Fibroblast of villous mesenchyme (primary cell): ENCODE measurements at regions not wholly inside any gene's neighbourhood (a gene's known extent, or its start where the extent isn't known, plus 50 kb on each side); places are given as distances from the start of the nearest gene placed in this dataset.

Source experiments
- DNase-seq: peaks from one replicate; pipeline ENCODE4 v3.0.0-alpha.2; 2010; ENCODE audit warnings: low read depth
- H3K4me3 ChIP-seq: 2 replicates; pipeline ENCODE4 v1.5.1; 2011; ENCODE audit warnings: low read depth, mild to moderate bottlenecking, low read length
- TF ChIP-seq, protein P1 (sequence below): IDR thresholded peaks from 2 replicates; pipeline ENCODE4 v1.5.1; 2012; ENCODE audit warnings: low read depth, mild to moderate bottlenecking, low read length; ENCODE audit not compliant: insufficient read depth

DNA sequence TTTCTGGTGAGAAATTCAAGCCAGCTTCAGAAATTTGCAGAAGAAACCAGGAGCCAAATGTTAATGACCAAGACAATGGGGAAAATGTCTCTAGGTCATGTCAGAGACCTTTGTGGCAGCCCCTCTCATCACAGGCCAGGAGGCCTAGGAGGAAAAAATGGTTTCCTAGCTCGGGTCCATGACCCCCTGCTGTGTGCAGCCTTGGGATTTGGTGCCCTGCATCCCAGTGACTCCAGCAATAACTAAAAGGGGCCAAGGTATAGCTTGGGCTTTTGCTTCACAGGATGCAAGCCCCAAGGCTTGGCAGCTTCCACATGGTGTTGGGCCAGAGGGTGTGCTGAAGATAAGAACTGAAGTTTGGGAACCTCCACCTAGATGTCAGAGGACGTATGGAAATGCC is 814.7 kb upstream of the SLIT2 start:
- TF ChIP-seq, protein P1, sequence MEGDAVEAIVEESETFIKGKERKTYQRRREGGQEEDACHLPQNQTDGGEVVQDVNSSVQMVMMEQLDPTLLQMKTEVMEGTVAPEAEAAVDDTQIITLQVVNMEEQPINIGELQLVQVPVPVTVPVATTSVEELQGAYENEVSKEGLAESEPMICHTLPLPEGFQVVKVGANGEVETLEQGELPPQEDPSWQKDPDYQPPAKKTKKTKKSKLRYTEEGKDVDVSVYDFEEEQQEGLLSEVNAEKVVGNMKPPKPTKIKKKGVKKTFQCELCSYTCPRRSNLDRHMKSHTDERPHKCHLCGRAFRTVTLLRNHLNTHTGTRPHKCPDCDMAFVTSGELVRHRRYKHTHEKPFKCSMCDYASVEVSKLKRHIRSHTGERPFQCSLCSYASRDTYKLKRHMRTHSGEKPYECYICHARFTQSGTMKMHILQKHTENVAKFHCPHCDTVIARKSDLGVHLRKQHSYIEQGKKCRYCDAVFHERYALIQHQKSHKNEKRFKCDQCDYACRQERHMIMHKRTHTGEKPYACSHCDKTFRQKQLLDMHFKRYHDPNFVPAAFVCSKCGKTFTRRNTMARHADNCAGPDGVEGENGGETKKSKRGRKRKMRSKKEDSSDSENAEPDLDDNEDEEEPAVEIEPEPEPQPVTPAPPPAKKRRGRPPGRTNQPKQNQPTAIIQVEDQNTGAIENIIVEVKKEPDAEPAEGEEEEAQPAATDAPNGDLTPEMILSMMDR = no peak
- no peak for DNase-seq
- H3K4me3 ChIP-seq = no peak overlapping the region

DNA sequence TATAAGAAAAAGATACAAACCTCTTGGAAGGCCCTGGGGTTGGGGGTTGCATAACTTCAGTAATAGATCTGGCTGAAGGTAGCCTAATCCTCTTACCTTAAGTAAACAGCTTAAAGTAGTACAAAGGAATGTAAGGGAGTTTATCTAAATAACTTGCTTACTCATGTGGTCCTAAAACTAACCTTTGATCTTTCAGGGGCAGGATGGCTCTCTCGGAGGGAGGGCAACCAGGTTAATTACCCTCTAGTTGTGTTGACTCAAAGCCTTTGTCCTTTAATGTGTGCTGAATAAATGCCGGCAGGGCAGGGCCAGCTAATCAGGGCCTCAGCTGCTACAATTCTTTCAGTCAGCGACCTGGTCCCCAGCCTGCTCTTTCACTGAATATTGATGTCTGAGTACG is 822.0 kb upstream of the SLIT2 start:
- no peak for DNase-seq
- TF ChIP-seq, protein P1 = no peak

DNA sequence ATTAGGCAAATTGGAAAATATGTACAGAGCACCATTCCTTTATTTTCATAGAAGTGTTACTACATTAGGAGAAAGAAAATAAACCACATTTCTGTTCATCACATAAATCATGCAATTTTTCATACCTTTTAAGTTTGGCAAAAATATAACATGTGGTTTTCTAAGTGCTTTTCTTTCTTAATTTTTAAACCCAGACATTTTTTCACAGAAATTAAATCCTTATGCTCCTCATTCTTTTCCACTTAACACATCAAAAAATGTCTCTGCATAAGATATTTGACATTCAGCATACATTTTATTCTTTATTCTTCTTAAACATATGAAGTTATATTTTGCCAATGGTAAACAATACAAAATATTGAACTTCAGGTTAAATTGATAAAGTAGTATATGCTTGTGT is 826.6 kb upstream of the SLIT2 start:
- no peak for DNase-seq
- no peak overlapping the region for H3K4me3 ChIP-seq

More for the DNA sequence above, 822.0 kb upstream of the SLIT2 start:
- no peak overlapping the region for H3K4me3 ChIP-seq

DNA sequence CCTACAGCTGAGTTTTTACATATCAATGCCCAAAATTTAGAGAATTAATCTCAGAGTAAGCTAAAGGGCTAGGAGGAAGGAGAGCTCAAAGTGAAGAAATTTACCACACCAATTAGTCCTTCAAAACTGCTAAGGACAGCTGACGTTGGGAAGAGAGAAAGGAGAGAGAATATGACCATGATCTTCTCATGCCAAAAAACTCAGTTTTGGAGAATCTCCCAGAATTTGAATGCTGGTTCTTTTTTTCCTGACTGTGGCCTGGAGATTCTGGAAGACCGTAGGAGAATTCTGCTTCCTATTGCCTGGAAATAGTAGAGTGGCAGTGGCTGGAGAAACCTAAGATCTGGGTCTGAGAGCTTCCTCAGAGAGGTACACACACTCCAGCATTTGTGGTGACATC is 834.4 kb upstream of the SLIT2 start:
- TF ChIP-seq, protein P1 = no peak
- no peak for DNase-seq
- H3K4me3 ChIP-seq = no peak overlapping the region

More for the DNA sequence above, 826.6 kb upstream of the SLIT2 start:
- TF ChIP-seq, protein P1 = no peak

DNA sequence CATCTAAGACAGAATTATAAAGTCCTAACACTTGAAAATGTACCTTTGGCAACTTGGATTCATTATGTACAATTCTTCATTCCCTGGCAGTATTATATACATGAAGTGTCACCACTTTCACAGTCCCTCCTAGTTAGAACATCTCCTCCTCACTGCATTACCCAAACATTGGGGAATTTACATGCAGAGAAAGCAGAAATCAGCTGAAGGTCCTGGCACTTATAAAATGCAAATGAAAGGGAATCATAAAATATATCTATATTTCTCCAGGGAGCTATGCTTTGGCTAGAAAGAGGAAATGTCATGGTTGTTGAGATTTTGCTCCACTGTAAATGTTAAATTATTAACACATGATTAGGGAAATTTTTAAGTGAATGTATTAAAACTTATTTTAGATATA is 835.6 kb upstream of the SLIT2 start:
- TF ChIP-seq, protein P1 = no peak
- DNase-seq = no peak
- no peak overlapping the region for H3K4me3 ChIP-seq

DNA sequence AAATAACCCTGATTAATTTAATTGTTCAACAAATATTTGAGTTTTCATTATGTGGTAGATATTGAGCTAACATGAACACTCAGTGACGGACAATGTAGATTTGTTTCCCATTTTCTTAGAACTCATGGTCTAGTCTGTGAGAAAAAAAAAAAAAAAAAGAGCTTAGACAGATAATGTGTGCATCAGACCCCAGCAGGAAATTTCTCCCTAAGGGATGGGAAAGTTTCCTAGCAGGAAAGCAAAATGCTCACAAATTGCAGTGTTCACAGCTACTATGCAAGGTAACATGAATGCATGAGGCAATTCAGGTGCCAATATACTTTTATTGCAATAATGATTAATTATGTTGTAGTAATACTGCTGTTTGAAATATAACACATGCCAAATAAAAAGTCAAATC is 843.2 kb upstream of the SLIT2 start:
- TF ChIP-seq, protein P1 = no peak
- no peak for DNase-seq
- H3K4me3 ChIP-seq = no peak overlapping the region

DNA sequence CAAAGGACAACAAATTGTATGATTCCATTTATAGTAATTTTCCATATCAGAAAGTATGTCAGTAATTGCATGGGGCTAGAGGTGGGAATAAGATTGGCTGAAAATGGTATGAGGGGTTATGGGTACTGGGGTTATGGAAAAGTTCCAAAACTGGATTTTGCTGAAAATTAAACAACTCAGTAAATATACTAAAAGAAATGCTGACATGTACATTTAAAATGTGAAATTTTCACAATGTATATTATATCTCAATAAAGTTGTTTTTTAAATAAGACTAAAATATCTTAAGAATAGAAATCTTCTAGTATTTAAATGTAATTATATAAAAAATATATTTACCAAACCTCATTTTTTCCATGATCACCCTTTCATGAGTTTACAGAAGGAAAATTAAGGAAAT is 844.9 kb upstream of the SLIT2 start:
- H3K4me3 ChIP-seq = no peak overlapping the region
- TF ChIP-seq, protein P1 = no peak
- DNase-seq = no peak
